Activated CD4-positive, alpha-beta T cell treated with anti-CD3 and anti-CD28 coated beads, Interleukin-2, amount 50 U/mL, for 24 hours (primary cell): ENCODE measurements at regions not wholly inside any gene's neighbourhood (a gene's known extent, or its start where the extent isn't known, plus 50 kb on each side); places are given as distances from the start of the nearest gene placed in this dataset.
"Not testable (repeated sequence)": the region's sequence is repeated elsewhere in the genome, so short reads cannot be mapped to it uniquely, and the experiment has no call there.

Experiments
- DNase-seq, 2 donors: peaks; one replicate each; pipeline ENCODE4 v3.0.0-alpha.2; 2020; ENCODE audit warnings: low read depth in 1 of 2, low spot score in 1 of 2

- DNase-seq, result no peak
Measured at GRCh38 chr3:106830334-106830733, 546.9 kb upstream of the CCDC54 start.

- no peak for DNase-seq
Measured at GRCh38 chr3:106836906-106837305, 540.3 kb upstream of the CCDC54 start.

GRCh38 chr3:106837616-106838015, 539.6 kb upstream of the CCDC54 start:
- no peak for DNase-seq

- no peak for DNase-seq
Measured at GRCh38 chr3:106839576-106840280, 537.5 kb upstream of the CCDC54 start.

- DNase-seq, result no peak
Measured at GRCh38 chr3:106840319-106840718, 536.9 kb upstream of the CCDC54 start.

- no peak for DNase-seq
Measured at GRCh38 chr3:106842151-106842550, 535.1 kb upstream of the CCDC54 start.

- DNase-seq, result no peak
Measured at GRCh38 chr3:106844638-106845037, 532.6 kb upstream of the CCDC54 start.

- no peak for DNase-seq
Measured at GRCh38 chr3:106848099-106848498, 529.1 kb upstream of the CCDC54 start.

GRCh38 chr3:106850437-106850836, 526.8 kb upstream of the CCDC54 start:
- no peak for DNase-seq

GRCh38 chr3:106858321-106858720, 518.9 kb upstream of the CCDC54 start:
- not testable (repeated sequence) for DNase-seq

GRCh38 chr3:106860182-106860581, 517.1 kb upstream of the CCDC54 start:
- DNase-seq, result no peak

GRCh38 chr3:106862067-106862466, 515.2 kb upstream of the CCDC54 start:
- no peak for DNase-seq

GRCh38 chr3:106877627-106878026, 499.6 kb upstream of the CCDC54 start:
- DNase-seq, result no peak

- DNase-seq, result no peak
Measured at GRCh38 chr3:106880206-106880605, 497.0 kb upstream of the CCDC54 start.

GRCh38 chr3:106881186-106881585, 496.1 kb upstream of the CCDC54 start:
- DNase-seq, result no peak

- DNase-seq, result no peak
Measured at GRCh38 chr3:106882297-106882696, 494.9 kb upstream of the CCDC54 start.

- DNase-seq, result no peak
Measured at GRCh38 chr3:106906074-106906473, 471.2 kb upstream of the CCDC54 start.

GRCh38 chr3:106908181-106908938, 468.9 kb upstream of the CCDC54 start:
- DNase-seq, result no peak

- DNase-seq, result no peak
Measured at GRCh38 chr3:106913111-106913698, 464.0 kb upstream of the CCDC54 start.

- DNase-seq, result no peak
Measured at GRCh38 chr3:106913966-106914365, 463.3 kb upstream of the CCDC54 start.

GRCh38 chr3:106920609-106921008, 456.6 kb upstream of the CCDC54 start:
- DNase-seq, result no peak

- DNase-seq, result no peak
Measured at GRCh38 chr3:106929081-106929480, 448.2 kb upstream of the CCDC54 start.
